HG03064 (cell line): ENCODE measurements at regions not wholly inside any gene's neighbourhood (a gene's known extent, or its start where the extent isn't known, plus 50 kb on each side); places are given as distances from the start of the nearest gene placed in this dataset.

Experiments
- ATAC-seq: cut with Tn5 transposase; IDR thresholded peaks from one replicate; pipeline ENCODE4 v1.9.1; 2021; ENCODE audit warnings: low read depth; ENCODE audit not compliant: unreplicated experiment

GRCh38 chr4:152039691-152040090 lies 278.9 kb upstream of the GATB start:
- no peak for ATAC-seq

GRCh38 chr4:152039023-152039481 lies 278.2 kb upstream of the GATB start:
- no peak for ATAC-seq

- no peak for ATAC-seq
Measured at GRCh38 chr4:152038238-152038637, 277.4 kb upstream of the GATB start.

GRCh38 chr4:152037435-152037834 lies 276.6 kb upstream of the GATB start:
- no peak for ATAC-seq

GRCh38 chr4:152033621-152034020 lies 272.8 kb upstream of the GATB start:
- ATAC-seq = no peak

DNA sequence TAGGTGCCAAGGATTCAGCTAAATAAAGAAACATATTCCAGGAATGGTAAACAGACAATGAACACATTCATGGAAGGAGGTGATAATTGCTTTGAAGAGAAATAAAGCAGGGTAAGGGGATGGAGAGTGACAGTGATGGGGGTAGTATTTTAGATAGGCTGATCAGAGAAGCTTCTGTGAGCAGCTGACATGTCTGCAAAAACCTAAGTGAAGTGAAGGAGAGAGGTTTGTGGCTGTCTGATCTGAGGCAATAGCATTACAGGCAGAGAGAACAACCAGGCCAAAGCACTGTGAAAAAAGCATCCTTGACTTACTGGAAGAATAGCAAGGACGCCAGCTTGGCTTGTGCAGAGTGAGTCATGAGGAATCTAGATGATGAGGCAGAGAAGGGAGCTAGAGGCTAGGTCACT lies 271.9 kb upstream of the GATB start:
- ATAC-seq = no peak

GRCh38 chr4:152029631-152030030 lies 268.8 kb upstream of the GATB start:
- ATAC-seq = no peak

DNA sequence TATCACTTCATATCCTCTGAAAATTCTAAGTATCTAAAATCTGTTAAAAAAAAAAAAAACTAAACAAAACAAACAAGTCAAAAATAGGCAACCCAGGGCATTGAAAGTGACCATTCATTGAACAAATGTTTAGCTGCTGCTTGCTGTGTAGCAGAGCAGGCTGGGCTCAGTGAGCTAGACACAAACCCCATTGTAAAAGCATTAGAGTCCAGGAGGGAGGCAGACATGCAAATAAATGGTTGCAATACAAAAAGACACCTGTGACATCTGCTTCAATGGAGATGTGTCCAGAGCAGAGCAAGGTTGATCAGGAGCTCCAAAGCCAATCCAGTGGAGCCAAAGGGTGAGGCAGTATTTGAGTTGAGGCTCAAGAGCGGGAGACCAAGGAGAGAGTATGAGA lies 267.3 kb upstream of the GATB start:
- ATAC-seq = no peak

GRCh38 chr4:152024881-152025280 lies 264.1 kb upstream of the GATB start:
- no peak for ATAC-seq

- no peak for ATAC-seq
Measured at GRCh38 chr4:152023674-152024073, 262.9 kb upstream of the GATB start.

DNA sequence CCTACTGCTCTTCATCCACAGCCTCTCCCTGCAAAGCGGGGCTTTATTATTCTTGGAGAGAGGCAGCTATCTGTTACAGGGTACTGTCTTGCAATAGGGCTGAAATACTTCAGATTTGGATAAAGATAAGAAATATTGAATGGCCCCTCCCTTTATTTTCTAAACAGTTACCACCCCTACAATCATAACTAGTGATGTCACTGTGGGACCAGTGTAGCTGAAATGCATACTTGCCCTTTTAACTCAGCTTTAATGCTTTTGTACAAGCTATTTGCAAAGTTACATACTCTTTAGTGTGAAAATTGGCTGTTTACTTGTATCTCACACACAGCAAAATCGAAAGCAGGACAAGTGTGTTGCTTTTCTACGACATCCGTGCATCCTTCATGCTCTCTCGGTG lies 261.7 kb upstream of the GATB start:
- ATAC-seq = no peak

DNA sequence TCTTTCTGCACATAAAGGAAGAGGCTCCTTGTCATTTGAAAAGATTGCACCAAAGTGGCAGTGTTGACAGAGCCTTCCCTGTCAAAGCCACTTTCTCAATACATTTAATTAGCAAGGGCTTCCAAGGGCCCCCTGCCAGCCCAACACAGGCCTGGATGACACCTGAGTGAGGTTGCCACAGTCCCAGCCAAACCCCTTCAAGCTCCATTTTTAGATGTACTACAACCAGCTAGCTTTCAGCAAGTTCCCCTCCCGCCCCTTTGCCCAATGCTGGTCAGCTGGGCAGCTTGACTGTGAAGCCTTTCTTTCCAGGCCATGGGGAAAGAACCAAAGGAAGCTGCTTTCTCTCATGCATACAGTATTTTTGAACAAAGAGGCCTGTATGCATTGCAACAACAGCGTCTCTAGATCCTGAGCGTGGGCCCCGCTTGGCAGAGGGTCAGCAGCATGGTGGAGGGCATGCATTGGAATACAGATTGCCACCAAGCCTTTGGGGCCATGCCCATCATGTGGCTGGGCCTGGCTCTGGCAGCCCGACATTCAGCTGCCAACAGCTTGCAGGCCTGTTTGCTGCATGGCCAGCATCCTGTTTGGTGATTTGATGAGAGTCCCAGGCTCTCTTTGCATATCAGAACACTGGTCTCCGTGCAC lies 261.1 kb upstream of the GATB start:
- no peak for ATAC-seq

GRCh38 chr4:152020073-152020472 lies 259.3 kb upstream of the GATB start:
- ATAC-seq = no peak

DNA sequence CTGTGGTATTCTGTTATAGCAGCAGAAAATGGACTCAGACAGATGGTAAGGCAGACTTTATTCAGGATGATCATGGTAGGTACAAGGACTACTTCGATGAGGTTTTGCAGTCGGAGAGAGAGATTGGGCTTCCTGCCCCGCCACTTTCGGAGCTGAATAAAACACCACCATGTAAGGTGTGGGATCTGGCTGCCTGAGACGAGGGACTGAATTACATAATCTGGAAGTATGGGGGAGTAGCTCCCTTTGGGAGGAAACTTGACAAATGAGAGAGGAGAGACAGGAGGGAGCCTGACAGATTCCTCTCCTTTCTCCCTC lies 255.5 kb upstream of the GATB start:
- no peak for ATAC-seq

DNA sequence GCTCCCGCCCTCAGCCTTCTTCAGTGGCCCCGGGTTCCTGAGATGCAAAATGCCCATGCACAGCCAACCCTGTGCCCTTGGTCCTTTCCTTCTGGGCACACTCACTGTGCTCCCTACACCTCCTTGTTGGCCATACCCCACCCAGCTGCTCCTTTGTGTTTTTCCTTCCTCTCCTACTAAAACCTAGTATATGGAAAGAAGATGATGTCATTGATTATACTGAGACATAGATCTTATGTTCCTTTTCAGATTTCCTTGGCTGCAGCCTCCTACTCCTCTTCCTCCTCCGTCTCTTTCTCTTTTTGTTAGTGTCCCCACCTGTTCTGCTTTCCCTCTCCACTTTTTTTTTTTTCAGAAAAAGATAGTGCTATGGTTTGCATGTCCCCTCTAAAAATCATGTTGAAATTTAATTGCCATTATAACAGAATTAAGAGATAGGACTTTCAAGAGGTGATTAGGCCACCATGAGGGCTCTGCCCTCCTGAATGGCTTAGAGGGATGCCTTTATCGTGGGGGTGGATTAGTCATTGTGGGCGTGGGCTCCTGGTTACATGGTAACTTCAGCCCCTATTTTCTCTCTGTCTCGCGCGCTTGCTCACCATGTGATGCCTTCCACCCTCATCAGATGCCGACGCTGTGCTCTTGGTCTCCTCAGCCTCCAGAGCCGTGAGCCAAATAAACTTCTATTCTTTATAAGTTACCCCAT lies 254.9 kb upstream of the GATB start:
- no peak for ATAC-seq

- peak; percentile 94 for ATAC-seq
Measured at GRCh38 chr4:152014280-152014679, 253.5 kb upstream of the GATB start.

GRCh38 chr4:152011469-152011868 lies 250.7 kb upstream of the GATB start:
- no peak for ATAC-seq

- ATAC-seq = no peak
Measured at GRCh38 chr4:152010710-152011079, 249.9 kb upstream of the GATB start.

- ATAC-seq = no peak
Measured at GRCh38 chr4:152009983-152010709, 249.3 kb upstream of the GATB start.

- no peak for ATAC-seq
Measured at GRCh38 chr4:152009031-152009670, 248.3 kb upstream of the GATB start.

DNA sequence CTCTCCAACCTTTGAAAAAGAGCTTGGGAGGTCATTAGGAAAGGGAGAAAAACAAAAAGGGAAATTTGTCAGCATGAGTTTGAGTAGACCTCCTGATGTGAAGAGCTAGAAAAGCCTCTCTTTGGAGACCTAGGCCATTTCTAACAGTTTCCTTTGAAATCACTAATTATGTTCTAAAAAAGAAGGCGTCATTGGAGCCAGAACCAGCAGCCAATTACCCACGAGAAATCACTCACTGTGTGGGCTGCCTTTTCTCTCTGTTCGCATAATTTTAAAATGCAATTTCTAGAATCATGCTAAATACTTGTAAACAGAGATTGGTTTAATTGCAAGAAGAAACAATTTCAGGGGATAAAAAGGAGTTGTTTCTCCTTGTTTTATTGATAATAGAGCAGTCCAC lies 246.3 kb upstream of the GATB start:
- no peak for ATAC-seq
